Gastroesophageal sphincter (tissue), 4 donors: ENCODE measurements at regions not wholly inside any gene's neighbourhood (a gene's known extent, or its start where the extent isn't known, plus 50 kb on each side); places are given as distances from the start of the nearest gene placed in this dataset.

Experiments used
- ATAC-seq: fragments of 150-250 bp; one replicate; pipeline ENCODE4 v1.9.1; 2016; ENCODE audit warnings: mild to moderate bottlenecking, moderate library complexity
- H3K27ac ChIP-seq, 4 donors: fragments of 200-600 bp; sonication (generic) in 3 of 4; 1 replicate in 3 of 4; 2 replicates in 1 of 4; pipeline ENCODE4 v1.5.1; 2016 to 2019
- H3K27me3 ChIP-seq: fragments of 200-600 bp; sonication (generic); one replicate; pipeline ENCODE4 v1.5.1; 2019
- H3K36me3 ChIP-seq, 2 donors: fragments of 200-600 bp; sonication (generic); one replicate each; pipeline ENCODE4 v1.5.1; 2019; ENCODE audit warnings: control low read depth in 1 of 2
- H3K4me1 ChIP-seq, 3 donors: fragments of 200-600 bp; sonication (generic); 1 replicate in 2 of 3; 2 replicates in 1 of 3; pipeline ENCODE4 v1.5.1; 2016 to 2019; ENCODE audit warnings: control low read depth in 2 of 3
- H3K4me3 ChIP-seq, 2 donors: fragments of 200-600 bp; sonication (generic); one replicate each; pipeline ENCODE4 v1.5.1; 2019; ENCODE audit warnings: mild to moderate bottlenecking in 1 of 2, moderate library complexity in 1 of 2
- H3K9me3 ChIP-seq, 3 donors: fragments of 200-600 bp; sonication (generic); one replicate each; pipeline ENCODE4 v1.5.1; 2017 to 2019; ENCODE audit warnings: control low read depth in 2 of 3
- EP300 ChIP-seq: sonication (generic); formaldehyde crosslinking; IDR thresholded peaks from one replicate; pipeline ENCODE4 v1.6.1; 2017; ENCODE audit warnings: antibody characterized with exemption, mild to moderate bottlenecking
- POLR2A ChIP-seq, 2 donors: fragments of 450-650 bp; IDR thresholded peaks; one replicate each; pipeline ENCODE4 v1.6.1; 2017; ENCODE audit warnings: antibody characterized with exemption in 2 of 2, mild to moderate bottlenecking in 2 of 2, moderate library complexity in 1 of 2
- POLR2AphosphoS5 ChIP-seq: sonication (generic); formaldehyde crosslinking; IDR thresholded peaks from one replicate; pipeline ENCODE4 v1.6.1; 2017; ENCODE audit warnings: antibody characterized with exemption
- WGBS, 2 donors: methylation state at CpG; one replicate each; pipeline ENCODE4 v1.1.5; 2018; ENCODE audit warnings: low coverage in 1 of 2; 5-methylcytosine and 5-hydroxymethylcytosine counted together
- TF ChIP-seq, protein P1 (sequence below), 4 experiments: fragments of 200-600 bp in 2 of 4; fragments of 450-650 bp in 2 of 4; sonication (generic) in 1 of 4; IDR thresholded peaks; one replicate each; pipeline ENCODE4 v1.5.1; 2017 to 2019; ENCODE audit warnings: antibody characterized with exemption in 4 of 4, mild to moderate bottlenecking in 2 of 4, moderate library complexity in 2 of 4

DNA sequence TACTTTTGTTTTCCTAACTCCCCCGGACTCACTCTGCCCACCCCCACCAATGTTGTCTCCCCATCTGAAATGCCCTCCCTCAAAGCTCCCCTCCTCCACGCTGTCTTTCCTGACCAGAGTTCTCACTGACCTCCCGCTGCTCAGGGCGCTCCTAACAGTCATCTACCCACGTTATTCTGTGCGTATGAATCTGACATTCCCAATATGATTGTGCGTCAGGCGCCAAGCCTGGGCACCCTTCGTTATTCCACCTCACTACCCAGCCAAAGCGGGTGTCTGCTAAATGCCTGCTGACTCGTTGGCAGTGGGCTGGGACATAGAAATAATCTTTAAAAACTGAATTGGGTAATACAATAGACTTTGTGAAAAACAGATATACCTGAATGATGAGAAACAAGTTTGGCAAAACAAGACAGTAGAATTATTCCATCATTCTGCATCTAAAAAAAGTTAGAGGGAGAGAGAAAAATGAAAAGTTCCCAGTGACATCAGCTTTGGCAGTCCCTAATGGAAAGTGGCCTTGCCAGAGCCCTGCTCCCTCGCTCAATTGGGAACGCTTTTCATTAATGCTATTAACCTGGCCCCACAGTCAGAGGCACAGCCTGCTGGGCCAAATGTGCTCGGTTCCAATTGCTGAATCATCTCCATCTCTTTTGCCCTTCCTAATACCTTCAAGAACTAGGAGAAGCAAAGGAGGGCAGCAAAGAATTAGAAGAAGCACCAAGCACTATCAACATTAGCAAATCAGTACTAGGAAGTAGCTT is 74.0 kb upstream of the PLXNC1 start:
- ATAC-seq = peak; percentile 81
- Histone ChIP-seq H3K27ac (peak overlapping the region; percentile 64 to 81 (median 80)), H3K36me3 (no peaks in the 10 kb centered on the region), H3K27me3 (no peaks in the 10 kb centered on the region), H3K4me1 (peaks cover 3 to 31% (median 4%) of the 10 kb centered on the region in 3 donors), H3K4me3 (no peak overlapping the region), H3K9me3 (no peaks in the 10 kb centered on the region)
- TF ChIP-seq POLR2A (IDR thresholded peaks at IDR 0.05) (no peak), POLR2AphosphoS5 (peak; percentile 58), EP300 (peak; percentile 98)
- WGBS, 2 donors = 26 to 28% methylated on average over 9 to 14 of the region's 14 CpGs

DNA sequence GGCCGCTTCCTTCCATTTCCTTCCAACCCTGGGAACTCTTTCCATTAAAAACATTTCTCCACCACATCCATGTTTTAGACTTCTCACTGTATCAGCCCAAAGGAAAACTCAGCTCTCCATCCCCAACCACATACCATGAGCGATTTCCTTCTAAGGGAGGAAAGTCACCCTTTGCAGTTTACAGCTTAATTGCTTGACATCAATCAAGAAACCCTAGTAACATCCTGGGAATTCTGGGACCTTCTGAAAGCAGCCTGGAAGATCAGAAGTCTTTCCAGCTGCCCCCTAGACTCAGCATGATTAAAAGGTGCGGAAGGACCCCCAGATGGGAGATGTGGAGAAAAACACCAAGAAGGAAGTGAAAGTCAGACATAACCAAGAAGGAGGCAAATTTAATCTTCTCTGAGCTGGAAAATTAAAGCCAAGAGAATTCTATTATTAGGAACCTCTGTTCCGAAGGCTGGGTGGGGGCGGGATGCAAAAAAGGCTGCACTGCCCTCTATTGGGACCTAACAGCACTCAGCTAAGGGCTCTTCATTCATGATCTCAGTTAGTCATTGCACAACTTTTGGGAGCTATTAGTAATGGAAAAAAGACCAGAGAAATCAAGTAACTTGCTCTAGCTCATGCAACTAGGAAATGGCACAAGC is 73.3 kb upstream of the PLXNC1 start:
- Histone ChIP-seq H3K27ac (peak overlapping the region; percentile 64 to 81 (median 80)), H3K27me3 (no peaks in the 10 kb centered on the region), H3K4me1 (peaks cover 3 to 31% (median 4%) of the 10 kb centered on the region in 3 donors), H3K36me3 (no peaks in the 10 kb centered on the region), H3K9me3 (no peaks in the 10 kb centered on the region), H3K4me3 (no peak overlapping the region)
- peak; percentile 88 for ATAC-seq
- 25 to 42% methylated on average over 2 to 3 of the region's 5 CpGs for WGBS, 2 donors
- TF ChIP-seq EP300 (no peak), POLR2AphosphoS5 (peak; percentile 77)
- TF ChIP-seq, protein P1, sequence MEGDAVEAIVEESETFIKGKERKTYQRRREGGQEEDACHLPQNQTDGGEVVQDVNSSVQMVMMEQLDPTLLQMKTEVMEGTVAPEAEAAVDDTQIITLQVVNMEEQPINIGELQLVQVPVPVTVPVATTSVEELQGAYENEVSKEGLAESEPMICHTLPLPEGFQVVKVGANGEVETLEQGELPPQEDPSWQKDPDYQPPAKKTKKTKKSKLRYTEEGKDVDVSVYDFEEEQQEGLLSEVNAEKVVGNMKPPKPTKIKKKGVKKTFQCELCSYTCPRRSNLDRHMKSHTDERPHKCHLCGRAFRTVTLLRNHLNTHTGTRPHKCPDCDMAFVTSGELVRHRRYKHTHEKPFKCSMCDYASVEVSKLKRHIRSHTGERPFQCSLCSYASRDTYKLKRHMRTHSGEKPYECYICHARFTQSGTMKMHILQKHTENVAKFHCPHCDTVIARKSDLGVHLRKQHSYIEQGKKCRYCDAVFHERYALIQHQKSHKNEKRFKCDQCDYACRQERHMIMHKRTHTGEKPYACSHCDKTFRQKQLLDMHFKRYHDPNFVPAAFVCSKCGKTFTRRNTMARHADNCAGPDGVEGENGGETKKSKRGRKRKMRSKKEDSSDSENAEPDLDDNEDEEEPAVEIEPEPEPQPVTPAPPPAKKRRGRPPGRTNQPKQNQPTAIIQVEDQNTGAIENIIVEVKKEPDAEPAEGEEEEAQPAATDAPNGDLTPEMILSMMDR (IDR thresholded peaks at IDR 0.05) = peak; percentile 46 to 79 (median 70)

DNA sequence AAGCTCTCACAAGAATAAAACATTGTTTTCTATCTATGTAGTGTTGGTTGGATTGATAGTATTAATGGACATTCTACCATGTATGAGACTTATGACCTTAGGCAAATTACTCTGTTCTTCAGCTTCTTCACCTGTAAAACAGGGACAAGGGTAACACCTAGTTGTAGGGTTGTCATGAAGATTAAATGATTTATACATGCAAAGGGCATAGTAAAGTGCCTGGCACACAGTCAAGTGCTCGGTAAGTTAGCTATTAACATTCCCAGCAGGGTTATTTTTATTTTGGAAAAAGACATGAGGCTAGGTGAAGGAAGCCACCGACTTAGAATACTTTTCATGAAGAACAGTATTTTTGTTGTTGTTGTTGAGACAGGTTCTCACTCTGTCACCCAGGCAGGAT is 71.2 kb upstream of the PLXNC1 start:
- peaks cover 3 to 31% (median 4%) of the 10 kb centered on the region in 3 donors for H3K4me1 ChIP-seq
- WGBS, 2 donors = 29 to 100% methylated on average over 1 to 2 of the region's 2 CpGs
- H3K36me3 ChIP-seq = no peaks in the 10 kb centered on the region
- no peaks in the 10 kb centered on the region for H3K9me3 ChIP-seq
- ATAC-seq = no peak
- H3K27ac ChIP-seq = no peak overlapping the region
- H3K4me3 ChIP-seq = no peak overlapping the region
- no peaks in the 10 kb centered on the region for H3K27me3 ChIP-seq
- TF ChIP-seq POLR2A (IDR thresholded peaks at IDR 0.05) (no peak), EP300 (no peak), POLR2AphosphoS5 (no peak)
- TF ChIP-seq, protein P1 (IDR thresholded peaks at IDR 0.05) = no peak

DNA sequence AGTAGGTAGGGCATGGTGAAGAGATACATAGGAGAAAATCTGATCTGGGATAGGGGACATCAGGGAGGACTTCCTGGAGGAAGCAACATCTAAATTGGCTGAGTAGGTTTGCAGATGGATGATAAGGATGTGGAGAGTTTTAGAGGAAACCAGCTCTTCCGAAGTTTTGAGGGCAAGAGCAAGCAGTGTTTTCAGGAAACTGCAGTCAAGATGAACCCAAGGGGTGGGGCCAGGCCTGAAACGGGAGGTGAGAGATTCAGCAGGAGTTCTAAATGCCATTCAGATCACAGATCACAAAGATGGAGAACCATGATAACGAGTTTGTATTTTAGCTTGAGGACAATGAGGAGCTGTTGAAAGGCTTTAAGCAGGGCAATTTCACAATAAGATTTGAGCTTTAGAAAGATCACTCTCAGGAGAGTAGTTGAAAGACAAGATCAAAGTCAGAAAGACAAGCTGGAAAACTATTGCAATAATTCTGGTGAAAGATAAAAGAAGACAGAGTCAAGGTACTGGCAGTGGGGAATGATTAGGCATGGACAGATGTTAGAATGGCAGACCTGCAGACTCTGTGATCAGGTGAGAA is 70.1 kb upstream of the PLXNC1 start:
- WGBS, 2 donors = 75 to 79% methylated on average over 1 to 3 of the region's 3 CpGs
- H3K27me3 ChIP-seq = no peaks in the 10 kb centered on the region
- H3K27ac ChIP-seq = no peak overlapping the region
- no peaks in the 10 kb centered on the region for H3K36me3 ChIP-seq
- peaks cover 3 to 28% (median 4%) of the 10 kb centered on the region in 3 donors for H3K4me1 ChIP-seq
- no peak overlapping the region for H3K4me3 ChIP-seq
- H3K9me3 ChIP-seq = no peaks in the 10 kb centered on the region
- no peak for ATAC-seq
- TF ChIP-seq POLR2A (IDR thresholded peaks at IDR 0.05) (no peak), EP300 (no peak), POLR2AphosphoS5 (no peak)
- TF ChIP-seq, protein P1 (IDR thresholded peaks at IDR 0.05) = no peak

DNA sequence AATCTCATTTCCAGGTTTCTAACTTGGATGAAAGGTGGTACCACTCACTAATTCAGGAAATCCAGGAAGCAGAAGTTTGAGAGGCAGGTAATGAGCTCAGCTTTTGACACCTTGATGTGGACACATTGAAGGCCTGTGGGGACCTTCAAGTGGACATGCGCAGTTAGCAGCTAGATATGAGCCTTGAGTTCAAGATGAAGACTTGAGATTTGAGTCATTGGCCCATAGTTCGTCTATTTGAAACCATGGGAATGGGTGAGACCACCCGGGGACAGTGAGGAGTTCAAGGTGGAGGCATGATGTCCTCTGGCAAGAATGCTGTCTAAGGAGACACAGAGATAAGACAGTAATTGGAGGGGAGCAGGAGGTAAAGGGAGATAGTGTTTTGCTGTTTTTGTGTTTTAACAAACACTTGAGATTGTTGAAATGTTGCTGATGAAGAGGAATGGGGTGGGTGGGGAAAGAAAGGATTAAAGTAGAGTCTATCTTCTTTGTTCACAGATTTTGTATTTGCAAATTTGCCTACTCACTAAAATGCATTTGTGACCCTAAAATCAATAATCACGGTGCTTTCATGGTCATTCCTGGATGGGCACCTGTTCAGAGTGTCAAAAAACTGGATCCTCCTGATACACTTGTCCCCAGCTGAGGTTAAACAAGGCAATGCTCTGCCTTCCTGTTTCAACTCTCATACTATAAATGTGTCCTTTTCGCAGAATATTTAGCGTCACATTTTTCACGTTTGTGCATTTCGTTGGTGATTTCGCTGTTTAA is 69.5 kb upstream of the PLXNC1 start:
- no peak overlapping the region for H3K4me3 ChIP-seq
- TF ChIP-seq POLR2A (IDR thresholded peaks at IDR 0.05) (no peak), EP300 (no peak), POLR2AphosphoS5 (no peak)
- TF ChIP-seq, protein P1 (IDR thresholded peaks at IDR 0.05) = no peak
- no peaks in the 10 kb centered on the region for H3K9me3 ChIP-seq
- H3K36me3 ChIP-seq = no peaks in the 10 kb centered on the region
- 89 to 94% methylated on average over 9 of the region's 9 CpGs for WGBS, 2 donors
- H3K27me3 ChIP-seq = no peaks in the 10 kb centered on the region
- H3K27ac ChIP-seq = no peak overlapping the region
- ATAC-seq = no peak
- H3K4me1 ChIP-seq = peaks cover 3 to 21% (median 4%) of the 10 kb centered on the region in 3 donors
